IMR-90 (cell line): ENCODE measurements at regions not wholly inside any gene's neighbourhood (a gene's known extent, or its start where the extent isn't known, plus 50 kb on each side); places are given as distances from the start of the nearest gene placed in this dataset.

Source experiments
- BHLHE40 ChIP-seq: fragments of 150-350 bp; IDR thresholded peaks from 2 replicates; pipeline ENCODE4 v1.6.1; 2016; ENCODE audit warnings: mild to moderate bottlenecking, low read depth, low read length
- CEBPB ChIP-seq: IDR thresholded peaks from 2 replicates; pipeline ENCODE4 v1.6.1; 2012; ENCODE audit warnings: low read depth, low read length, improper control_type of control experiment
- CHD1 ChIP-seq: IDR thresholded peaks from 2 replicates; pipeline ENCODE4 v1.6.1; 2012; ENCODE audit warnings: low read depth, low read length, improper control_type of control experiment
- CTCF ChIP-seq: conservative IDR thresholded peaks from 2 replicates; pipeline ENCODE4 v1.5.1; 2012; ENCODE audit warnings: mild to moderate bottlenecking, low read depth, low read length, improper control_type of control experiment
- FOS ChIP-seq: fragments of 150-350 bp; IDR thresholded peaks from 2 replicates; pipeline ENCODE4 v1.6.1; 2016; ENCODE audit warnings: low read depth, low read length
- POLR2A ChIP-seq: IDR thresholded peaks from 2 replicates; pipeline ENCODE4 v1.6.1; 2012; ENCODE audit warnings: mild to moderate bottlenecking, low read depth, low read length
- RAD21 ChIP-seq: IDR thresholded peaks from 2 replicates; pipeline ENCODE4 v1.6.1; 2012; ENCODE audit warnings: low read length, improper control_type of control experiment
- SMC3 ChIP-seq: fragments of 150-350 bp; IDR thresholded peaks from 2 replicates; pipeline ENCODE4 v1.6.1; 2016; ENCODE audit warnings: low read depth, mild to moderate bottlenecking, antibody characterized with exemption, low read length, moderate library complexity
- USF2 ChIP-seq: fragments of 150-350 bp; IDR thresholded peaks from 2 replicates; pipeline ENCODE4 v1.6.1; 2017; ENCODE audit warnings: mild to moderate bottlenecking, antibody characterized with exemption, low read length, low read depth
- TF ChIP-seq, protein P1 (sequence below): fragments of 150-350 bp; IDR thresholded peaks from 2 replicates; pipeline ENCODE4 v1.6.1; 2016; ENCODE audit warnings: low read depth, mild to moderate bottlenecking, low read length, moderate library complexity, borderline replicate concordance

DNA sequence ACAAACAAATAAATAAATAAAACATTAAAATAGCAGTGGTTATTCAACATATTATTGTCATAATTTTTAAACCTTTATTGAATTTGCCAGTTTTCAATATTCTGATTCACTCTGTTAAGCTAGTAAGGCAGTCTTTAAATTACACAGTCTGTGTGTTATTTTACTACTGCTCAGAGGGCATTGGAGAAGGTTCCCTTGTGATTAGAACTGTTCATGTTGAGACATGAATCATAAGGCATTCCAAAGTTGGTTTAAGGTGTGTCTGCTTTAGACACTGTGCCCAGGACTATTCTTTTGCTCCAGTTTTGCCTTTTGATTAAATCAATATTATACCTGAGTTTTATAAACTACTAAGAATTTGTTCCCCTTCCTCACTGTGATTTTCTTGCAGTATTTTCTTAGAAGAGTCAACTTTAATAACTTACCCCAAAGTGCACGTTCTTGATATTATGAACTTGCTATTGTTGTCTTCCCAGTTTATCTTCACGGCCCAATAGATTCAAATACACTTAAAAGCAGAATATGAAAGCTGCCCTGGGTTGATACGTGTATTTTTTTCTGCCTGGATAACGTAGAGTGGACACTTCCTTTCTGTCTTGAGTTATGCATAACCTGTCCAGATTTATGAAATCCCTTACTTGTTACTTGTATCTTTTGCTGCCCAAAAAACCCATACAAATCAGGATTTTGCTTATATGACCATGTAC, 105.3 kb upstream of the BCAT1 start:
- no peak for TF ChIP-seq BHLHE40
- TF ChIP-seq CTCF = no peak
- TF ChIP-seq POLR2A = no peak
- TF ChIP-seq SMC3 = no peak
- TF ChIP-seq RAD21 = no peak
- no peak for TF ChIP-seq USF2
- no peak for TF ChIP-seq CHD1
- TF ChIP-seq, protein P1, sequence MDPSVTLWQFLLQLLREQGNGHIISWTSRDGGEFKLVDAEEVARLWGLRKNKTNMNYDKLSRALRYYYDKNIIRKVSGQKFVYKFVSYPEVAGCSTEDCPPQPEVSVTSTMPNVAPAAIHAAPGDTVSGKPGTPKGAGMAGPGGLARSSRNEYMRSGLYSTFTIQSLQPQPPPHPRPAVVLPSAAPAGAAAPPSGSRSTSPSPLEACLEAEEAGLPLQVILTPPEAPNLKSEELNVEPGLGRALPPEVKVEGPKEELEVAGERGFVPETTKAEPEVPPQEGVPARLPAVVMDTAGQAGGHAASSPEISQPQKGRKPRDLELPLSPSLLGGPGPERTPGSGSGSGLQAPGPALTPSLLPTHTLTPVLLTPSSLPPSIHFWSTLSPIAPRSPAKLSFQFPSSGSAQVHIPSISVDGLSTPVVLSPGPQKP = no peak
- no peak for TF ChIP-seq FOS
- TF ChIP-seq CEBPB = no peak
